ENCODE measurements at regions not wholly inside any gene's neighbourhood (a gene's known extent, or its start where the extent isn't known, plus 50 kb on each side); places are given as distances from the start of the nearest gene placed in this dataset.

GRCh38 chr6:110548110-110548847 is 71.9 kb upstream of the SLC22A16 start (continued):
- no peak for TF ChIP-seq ZNF277 (CRISPR knock-in tag; IDR thresholded peaks at IDR 0.05; ENCODE audit: borderline replicate concordance)
- no peak for TF ChIP-seq PHF21A (IDR thresholded peaks at IDR 0.05; ENCODE audit: borderline replicate concordance, low read depth)
- TF ChIP-seq DNMT1 (IDR thresholded peaks at IDR 0.05) = no peak
- TF ChIP-seq, protein P1, sequence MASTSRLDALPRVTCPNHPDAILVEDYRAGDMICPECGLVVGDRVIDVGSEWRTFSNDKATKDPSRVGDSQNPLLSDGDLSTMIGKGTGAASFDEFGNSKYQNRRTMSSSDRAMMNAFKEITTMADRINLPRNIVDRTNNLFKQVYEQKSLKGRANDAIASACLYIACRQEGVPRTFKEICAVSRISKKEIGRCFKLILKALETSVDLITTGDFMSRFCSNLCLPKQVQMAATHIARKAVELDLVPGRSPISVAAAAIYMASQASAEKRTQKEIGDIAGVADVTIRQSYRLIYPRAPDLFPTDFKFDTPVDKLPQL (IDR thresholded peaks at IDR 0.05; ENCODE audit: extremely low read depth, insufficient read length) = no peak
- TF ChIP-seq HDAC3 (IDR thresholded peaks at IDR 0.05; ENCODE audit: borderline replicate concordance, partially characterized antibody) = no peak
- TF ChIP-seq NFE2L1 (tag; IDR thresholded peaks at IDR 0.05; ENCODE audit: borderline replicate concordance, low read depth) = no peak
- no peak for TF ChIP-seq KLF6 (CRISPR knock-in tag; IDR thresholded peaks at IDR 0.05; ENCODE audit: borderline replicate concordance)

All from K562 (cell line).